CD14-positive monocyte (primary cell): ENCODE measurements at regions not wholly inside any gene's neighbourhood (a gene's known extent, or its start where the extent isn't known, plus 50 kb on each side); places are given as distances from the start of the nearest gene placed in this dataset.

ENCODE experiments used
- DNase-seq, 3 donors: peaks; one replicate each; pipeline ENCODE4 v3.0.0-alpha.2; 2011 to 2022
- H2AFZ ChIP-seq: 2 replicates; pipeline ENCODE4 v1.6.0; 2012; ENCODE audit warnings: mild to moderate bottlenecking, low read depth, low read length, inconsistent platforms; ENCODE audit not compliant: insufficient read depth, poor library complexity, severe bottlenecking
- H3K27ac ChIP-seq, 2 donors: 1 replicate in 1 of 2; 2 replicates in 1 of 2; pipeline ENCODE4 v1.5.1; 2012 to 2013; ENCODE audit warnings: low read length in 2 of 2, control low read depth in 1 of 2, inconsistent platforms in 1 of 2, low read depth in 1 of 2, mild to moderate bottlenecking in 1 of 2
- H3K27me3 ChIP-seq, 2 donors: one replicate each; pipeline versions ENCODE4 v1.6.0 to v1.6.1; 2011 to 2013; ENCODE audit warnings: low read length in 2 of 2; ENCODE audit not compliant: control insufficient read depth in 2 of 2, insufficient read depth in 2 of 2
- H3K36me3 ChIP-seq, 2 donors: replicated peaks in 1 of 2; 1 replicate in 1 of 2; 2 replicates in 1 of 2; pipeline versions ENCODE4 v1.5.1 to v1.6.1; 2012 to 2013; ENCODE audit warnings: low read length in 2 of 2, control low read depth in 1 of 2, inconsistent platforms in 1 of 2, mild to moderate bottlenecking in 1 of 2; ENCODE audit not compliant: insufficient read depth in 2 of 2, control insufficient read depth in 1 of 2
- H3K4me1 ChIP-seq, 2 donors: 1 replicate in 1 of 2; 2 replicates in 1 of 2; pipeline versions ENCODE4 v1.5.1 to v1.6.1; 2012 to 2013; ENCODE audit warnings: low read length in 2 of 2, control low read depth in 1 of 2, inconsistent platforms in 1 of 2, mild to moderate bottlenecking in 1 of 2, moderate library complexity in 1 of 2; ENCODE audit not compliant: insufficient read depth in 2 of 2, control insufficient read depth in 1 of 2
- H3K4me2 ChIP-seq: replicated peaks from 2 replicates; pipeline ENCODE3; 2012; ENCODE audit warnings: low read length, moderate library complexity, mild to moderate bottlenecking; ENCODE audit not compliant: poor library complexity, severe bottlenecking; ENCODE audit errors: extremely low read depth
- H3K4me3 ChIP-seq, 3 experiments: fragments of 200-600 bp in 1 of 3; sonication (generic) in 1 of 3; replicated peaks in 1 of 3; 1 replicate in 2 of 3; 2 replicates in 1 of 3; pipeline ENCODE4 v1.5.1; 2011 to 2013; ENCODE audit warnings: low read length in 3 of 3, mild to moderate bottlenecking in 3 of 3, control low read depth in 2 of 3, low read depth in 2 of 3, inconsistent platforms in 1 of 3, moderate library complexity in 1 of 3
- H3K79me2 ChIP-seq: 2 replicates; pipeline ENCODE4 v1.6.0; 2012; ENCODE audit warnings: mild to moderate bottlenecking, control low read depth, inconsistent platforms, low read length, moderate library complexity; ENCODE audit not compliant: insufficient read depth
- H3K9ac ChIP-seq: 2 replicates; pipeline ENCODE4 v1.6.0; 2017; ENCODE audit warnings: low read length, mild to moderate bottlenecking; ENCODE audit not compliant: insufficient read depth, poor library complexity, severe bottlenecking
- H3K9me3 ChIP-seq, 2 donors: replicated peaks in 1 of 2; 1 replicate in 1 of 2; 2 replicates in 1 of 2; pipeline versions ENCODE4 v1.5.1 to v1.6.1; 2012 to 2013; ENCODE audit warnings: low read length in 2 of 2, control low read depth in 1 of 2; ENCODE audit not compliant: control insufficient read depth in 1 of 2, insufficient read depth in 1 of 2
- H4K20me1 ChIP-seq: 2 replicates; pipeline ENCODE4 v1.6.0; 2012; ENCODE audit warnings: mild to moderate bottlenecking, low read length, control low read depth, moderate library complexity; ENCODE audit not compliant: insufficient read depth
- H3K27ac Mint-ChIP-seq, 7 donors: one replicate each; pipeline ENCODE4 v1.8.0; 2020; ENCODE audit warnings: mild to moderate bottlenecking in 7 of 7, mixed read lengths in 7 of 7, moderate library complexity in 6 of 7, inconsistent platforms in 2 of 7
- H3K27me3 Mint-ChIP-seq, 3 donors: one replicate each; pipeline ENCODE4 v1.8.0; 2021 to 2022; ENCODE audit warnings: low read depth in 3 of 3, mild to moderate bottlenecking in 3 of 3, mixed read lengths in 3 of 3, moderate library complexity in 3 of 3, inconsistent platforms in 1 of 3
- H3K36me3 Mint-ChIP-seq, 2 donors: one replicate each; pipeline ENCODE4 v1.8.0; 2020; ENCODE audit warnings: mixed read lengths in 2 of 2, inconsistent platforms in 1 of 2, mild to moderate bottlenecking in 1 of 2
- H3K4me1 Mint-ChIP-seq: one replicate; pipeline ENCODE4 v1.8.0; 2020; ENCODE audit warnings: mild to moderate bottlenecking, mixed read lengths
- H3K4me3 Mint-ChIP-seq, 2 donors: one replicate each; pipeline ENCODE4 v1.8.0; 2020; ENCODE audit warnings: mild to moderate bottlenecking in 2 of 2, mixed read lengths in 2 of 2, moderate library complexity in 1 of 2
- H3K9me3 Mint-ChIP-seq, 7 donors: one replicate each; pipeline ENCODE4 v1.8.0; 2020 to 2022; ENCODE audit warnings: mixed read lengths in 7 of 7, mild to moderate bottlenecking in 6 of 7, moderate library complexity in 6 of 7, inconsistent platforms in 2 of 7
- WGBS: methylation state at CpG from one replicate; pipeline ENCODE4 v1.1.5; 2013; ENCODE audit warnings: missing lambda C conversion rate; ENCODE audit not compliant: insufficient coverage; 5-methylcytosine and 5-hydroxymethylcytosine counted together
- intact Hi-C, 2 donors: fragments of 100-400 bp; cut with micrococcal nuclease; formaldehyde crosslinking; loops; one replicate each; pipeline versions ENCODE4 v1.15.0 to v1.15.1; 2023
- TF ChIP-seq, protein P1 (sequence below): fragments of 200-600 bp; IDR thresholded peaks from one replicate; pipeline ENCODE4 v1.8.0; 2022; ENCODE audit warnings: antibody characterized with exemption, mild to moderate bottlenecking

DNA sequence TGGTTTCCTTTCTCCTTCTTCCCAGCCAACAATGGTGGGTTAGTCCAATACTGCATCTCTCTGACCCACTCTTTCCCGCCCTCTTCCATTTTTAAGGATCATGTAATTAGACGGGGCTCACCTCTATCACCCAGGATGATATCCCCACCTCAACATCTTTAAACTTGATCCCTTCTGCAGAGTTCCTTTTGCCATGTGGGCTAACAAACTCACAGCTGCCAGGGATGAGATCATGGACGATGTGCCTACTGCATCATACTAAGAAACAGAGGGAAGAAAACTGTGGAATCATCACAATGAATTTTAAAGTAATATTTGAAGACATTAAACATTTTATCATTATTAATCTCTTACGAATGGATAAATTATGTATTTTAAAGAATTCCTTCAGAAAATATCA is 183.5 kb downstream of the RDH14 start:
- TF ChIP-seq, protein P1, sequence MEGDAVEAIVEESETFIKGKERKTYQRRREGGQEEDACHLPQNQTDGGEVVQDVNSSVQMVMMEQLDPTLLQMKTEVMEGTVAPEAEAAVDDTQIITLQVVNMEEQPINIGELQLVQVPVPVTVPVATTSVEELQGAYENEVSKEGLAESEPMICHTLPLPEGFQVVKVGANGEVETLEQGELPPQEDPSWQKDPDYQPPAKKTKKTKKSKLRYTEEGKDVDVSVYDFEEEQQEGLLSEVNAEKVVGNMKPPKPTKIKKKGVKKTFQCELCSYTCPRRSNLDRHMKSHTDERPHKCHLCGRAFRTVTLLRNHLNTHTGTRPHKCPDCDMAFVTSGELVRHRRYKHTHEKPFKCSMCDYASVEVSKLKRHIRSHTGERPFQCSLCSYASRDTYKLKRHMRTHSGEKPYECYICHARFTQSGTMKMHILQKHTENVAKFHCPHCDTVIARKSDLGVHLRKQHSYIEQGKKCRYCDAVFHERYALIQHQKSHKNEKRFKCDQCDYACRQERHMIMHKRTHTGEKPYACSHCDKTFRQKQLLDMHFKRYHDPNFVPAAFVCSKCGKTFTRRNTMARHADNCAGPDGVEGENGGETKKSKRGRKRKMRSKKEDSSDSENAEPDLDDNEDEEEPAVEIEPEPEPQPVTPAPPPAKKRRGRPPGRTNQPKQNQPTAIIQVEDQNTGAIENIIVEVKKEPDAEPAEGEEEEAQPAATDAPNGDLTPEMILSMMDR: no peak
- DNase-seq: no peak
- Mint-ChIP-seq H3K4me3 (no peak overlapping the region), H3K27ac (no peak overlapping the region), H3K9me3 (no peaks in the 10 kb centered on the region), H3K27me3 (peaks cover 0 to 10% (median 3%) of the 10 kb centered on the region in 3 donors), H3K36me3 (no peaks in the 10 kb centered on the region), H3K4me1 (no peaks in the 10 kb centered on the region)
- Histone ChIP-seq H3K4me2 (no peak overlapping the region), H3K79me2 (no peaks in the 10 kb centered on the region), H3K27me3 (no peaks in the 10 kb centered on the region), H3K4me1 (no peaks in the 10 kb centered on the region), H3K4me3 (no peak overlapping the region), H2AFZ (no peak overlapping the region), H3K9me3 (no peaks in the 10 kb centered on the region), H3K9ac (no peak overlapping the region), H4K20me1 (no peaks in the 10 kb centered on the region), H3K36me3 (no peaks in the 10 kb centered on the region), H3K27ac (no peak overlapping the region)
- intact Hi-C loops: loop anchor here in 1 of 2 donors (5.0 kb wide), 1 partner anchor 525 kb away; no protein-coding TSS in a partner anchor
- WGBS: 93% methylated on average over 2 of the region's 4 CpGs

DNA sequence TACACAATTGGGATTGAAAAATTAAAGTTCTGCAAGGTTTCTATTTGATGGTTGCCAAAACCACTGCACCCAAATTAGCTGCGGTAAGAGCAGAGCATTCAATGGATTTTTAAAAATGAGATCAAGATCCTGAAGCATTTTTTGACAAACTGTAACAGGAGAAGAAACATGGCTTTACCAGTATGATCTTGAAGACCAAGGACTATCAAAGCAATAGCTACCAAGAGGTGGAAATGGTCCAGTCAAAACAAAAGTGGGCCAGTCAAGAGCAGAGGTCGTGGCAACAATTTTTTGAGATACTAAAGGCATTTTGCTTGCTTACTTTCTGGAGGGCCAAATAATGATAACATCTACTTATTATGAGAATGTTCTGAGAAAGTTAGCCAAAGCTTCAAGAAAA is 186.8 kb downstream of the RDH14 start:
- H3K27ac ChIP-seq: no peak overlapping the region
- H3K4me2 ChIP-seq: no peak overlapping the region
- no peaks in the 10 kb centered on the region for H3K79me2 ChIP-seq
- no peaks in the 10 kb centered on the region for H3K9me3 Mint-ChIP-seq
- no peak overlapping the region for H3K4me3 ChIP-seq
- intact Hi-C loops: no loop called here
- no peak overlapping the region for H3K4me3 Mint-ChIP-seq
- DNase-seq: no peak
- WGBS: 100% methylated on average over 1 of the region's 2 CpGs
- H3K27ac Mint-ChIP-seq: no peak overlapping the region
- H3K4me1 ChIP-seq: no peaks in the 10 kb centered on the region
- no peak overlapping the region for H2AFZ ChIP-seq
- TF ChIP-seq, protein P1: no peak
- no peaks in the 10 kb centered on the region for H3K4me1 Mint-ChIP-seq
- peaks cover 0 to 7% (median 1%) of the 10 kb centered on the region in 3 donors for H3K27me3 Mint-ChIP-seq
- H3K27me3 ChIP-seq: no peaks in the 10 kb centered on the region
- H3K9ac ChIP-seq: no peak overlapping the region
- H4K20me1 ChIP-seq: no peaks in the 10 kb centered on the region
- no peaks in the 10 kb centered on the region for H3K36me3 Mint-ChIP-seq
- no peaks in the 10 kb centered on the region for H3K9me3 ChIP-seq
- no peaks in the 10 kb centered on the region for H3K36me3 ChIP-seq
